Limb (tissue), 2 donors: ENCODE measurements at regions not wholly inside any gene's neighbourhood (a gene's known extent, or its start where the extent isn't known, plus 50 kb on each side); places are given as distances from the start of the nearest gene placed in this dataset.
"Not testable (repeated sequence)": the region's sequence is repeated elsewhere in the genome, so short reads cannot be mapped to it uniquely, and the experiment has no call there.

Experiments used
- DNase-seq, 2 donors: peaks; one replicate each; pipeline ENCODE4 v3.0.0-alpha.2; 2016; ENCODE audit errors: extremely low spot score in 2 of 2

GRCh38 chr6:37078814-37079213 is 73.4 kb downstream of the FGD2 start:
- no peak for DNase-seq

- no peak for DNase-seq
Measured at GRCh38 chr6:37081042-37081607, 75.7 kb downstream of the FGD2 start.

GRCh38 chr6:37082390-37083130 is 77.1 kb downstream of the FGD2 start:
- DNase-seq: no peak

- DNase-seq: no peak
Measured at GRCh38 chr6:37083243-37084138, 78.0 kb downstream of the FGD2 start.

- not testable (repeated sequence) for DNase-seq
Measured at GRCh38 chr6:37084665-37085064, 79.2 kb downstream of the FGD2 start.

GRCh38 chr6:37085198-37085597 is 79.7 kb downstream of the FGD2 start:
- no peak for DNase-seq

GRCh38 chr6:37088897-37089296 is 81.1 kb upstream of the PIM1 start:
- DNase-seq: no peak

GRCh38 chr6:37089783-37090182 is 80.2 kb upstream of the PIM1 start:
- DNase-seq: no peak

- DNase-seq: not testable (repeated sequence)
Measured at GRCh38 chr6:37091104-37091503, 78.8 kb upstream of the PIM1 start.

GRCh38 chr6:37091586-37091985 is 78.4 kb upstream of the PIM1 start:
- not testable (repeated sequence) for DNase-seq

GRCh38 chr6:37092923-37093727 is 76.8 kb upstream of the PIM1 start:
- peak in 1 of 2 donors; percentile 58 for DNase-seq

GRCh38 chr6:37093728-37094069 is 76.3 kb upstream of the PIM1 start:
- DNase-seq: no peak

GRCh38 chr6:37095997-37096396 is 74.0 kb upstream of the PIM1 start:
- DNase-seq: no peak

GRCh38 chr6:37097335-37097734 is 72.6 kb upstream of the PIM1 start:
- DNase-seq: no peak

GRCh38 chr6:37099442-37099841 is 70.5 kb upstream of the PIM1 start:
- DNase-seq: no peak

GRCh38 chr6:37100745-37101144 is 69.2 kb upstream of the PIM1 start:
- no peak for DNase-seq

GRCh38 chr6:37101991-37102298 is 68.0 kb upstream of the PIM1 start:
- no peak for DNase-seq

GRCh38 chr6:37102299-37103168 is 67.4 kb upstream of the PIM1 start:
- peak; percentile 91 to 94 for DNase-seq

- peak in 1 of 2 donors; percentile 74 for DNase-seq
Measured at GRCh38 chr6:37103169-37104039, 66.5 kb upstream of the PIM1 start.

- DNase-seq: no peak
Measured at GRCh38 chr6:37104824-37105147, 65.2 kb upstream of the PIM1 start.
